ENCODE measurements at regions not wholly inside any gene's neighbourhood (a gene's known extent, or its start where the extent isn't known, plus 50 kb on each side); places are given as distances from the start of the nearest gene placed in this dataset.

DNA sequence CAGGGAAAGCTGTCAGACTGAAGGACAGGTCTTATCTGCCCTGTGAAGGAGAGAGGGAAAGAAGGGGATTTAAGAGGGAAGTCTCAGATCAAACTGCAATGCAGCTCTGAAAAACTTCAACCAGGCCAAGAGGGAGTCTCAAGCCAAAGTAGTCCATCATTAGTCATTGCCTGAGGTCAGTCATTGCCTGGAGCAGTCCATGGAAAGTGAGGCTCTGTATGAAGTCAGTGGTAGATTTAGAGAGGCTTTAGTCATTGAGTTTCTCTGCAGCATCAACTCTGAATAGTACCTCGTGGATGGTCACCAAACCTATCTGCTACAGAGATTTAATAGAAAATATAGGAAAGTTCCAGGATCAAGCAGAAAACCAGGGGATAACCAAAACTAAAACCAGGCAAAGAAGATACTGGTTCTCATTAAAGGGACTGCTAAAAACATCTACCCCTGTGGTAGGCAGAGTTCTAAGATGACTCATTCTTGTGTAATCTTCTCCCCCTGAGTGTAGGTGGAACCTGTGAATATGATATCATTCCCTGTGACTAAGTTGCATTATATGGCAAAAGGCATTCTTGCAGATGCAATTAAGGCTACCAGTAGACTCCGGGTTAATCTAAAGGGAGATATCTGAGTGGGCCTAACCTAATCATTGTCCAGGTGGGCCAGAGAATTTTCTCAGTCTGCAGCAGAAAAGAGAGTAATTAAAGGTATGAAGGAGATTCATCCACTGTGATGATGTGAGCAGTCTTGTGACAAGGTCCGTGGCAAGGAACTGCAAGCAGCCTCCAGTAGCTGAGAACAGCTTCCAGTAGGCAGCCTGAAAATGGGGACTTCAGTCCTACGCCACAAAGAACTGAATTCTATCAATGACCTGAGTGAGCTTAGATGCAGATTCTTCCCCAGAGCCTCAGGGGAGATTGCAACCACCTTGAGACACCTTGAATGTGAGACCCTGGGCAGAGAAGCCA lies 123.1 kb downstream of the GALC start:
- ChIA-PET POLR2A (no interaction called here), CTCF (ENCODE audit: low intra/inter-chr PET ratio, low total read pairs) (no interaction called here)
- no peaks in the 10 kb centered on the region for H3K27me3 ChIP-seq (ENCODE audit: control insufficient read depth in 1 of 2, insufficient read depth in 2 of 2, low read length in 2 of 2)
- DNase-seq (ENCODE audit: low spot score), result no peak
- no peaks in the 10 kb centered on the region for H4K20me1 ChIP-seq (ENCODE audit: insufficient read depth, low read length)
- intact Hi-C loops (cut with micrococcal nuclease; ENCODE audit: unreplicated experiment), result no loop called here
- H3K4me2 ChIP-seq (ENCODE audit: low read depth, low read length), result no peak overlapping the region
- no TSS peak for BruUV-seq (replicated peaks)
- in situ Hi-C loops (cut with HindIII; ENCODE audit: extremely low pct_ligation_motif_present, low pct_unique_long_range_greater_than_20kb), result no loop called here
- no peaks in the 10 kb centered on the region for H3K9me3 ChIP-seq (ENCODE audit: low read length)
- no peak for ATAC-seq
- H3K9ac ChIP-seq (ENCODE audit: insufficient read depth, low read depth, low read length), result no peak overlapping the region
- FAIRE-seq, result no peak
- H3K4me1 ChIP-seq (ENCODE audit: insufficient read depth, low read length), result no peaks in the 10 kb centered on the region
- 10% methylated on average over 3 of the region's 4 CpGs for WGBS (ENCODE audit: low lambda C conversion rate)
- H3K79me2 ChIP-seq (ENCODE audit: insufficient read depth, low read length), result no peaks in the 10 kb centered on the region
- no peak overlapping the region for H2AFZ ChIP-seq (ENCODE audit: low read length)
- no peaks in the 10 kb centered on the region for H3K36me3 ChIP-seq (replicated peaks in 1 of 2; ENCODE audit: control insufficient read depth in 1 of 2, insufficient read depth in 2 of 2, low read length in 2 of 2)
- no peak overlapping the region for H3K4me3 ChIP-seq (replicated peaks in 1 of 3; ENCODE audit: insufficient read depth in 1 of 3, low read depth in 2 of 3, low read length in 3 of 3)
- H3K27ac ChIP-seq (ENCODE audit: extremely low read length, insufficient read depth, low read length), result no peak overlapping the region
- TF ChIP-seq KLF13 (CRISPR knock-in tag; IDR thresholded peaks at IDR 0.05) (no peak), ZNF546 (CRISPR knock-in tag; conservative IDR thresholded peaks at IDR 0.05) (no peak), HNRNPLL (IDR thresholded peaks at IDR 0.05; ENCODE audit: low read depth, low read length, poor library complexity, severe bottlenecking) (no peak), ZNF557 (CRISPR knock-in tag; IDR thresholded peaks at IDR 0.05) (no peak), XBP1 (CRISPR knock-in tag; IDR thresholded peaks at IDR 0.05) (no peak), TAF1 (CRISPR knock-in tag; IDR thresholded peaks at IDR 0.05) (no peak), CAMTA2 (CRISPR knock-in tag; IDR thresholded peaks at IDR 0.05; ENCODE audit: borderline replicate concordance) (no peak), REL (CRISPR knock-in tag; conservative IDR thresholded peaks at IDR 0.05) (no peak), KMT2A (CRISPR knock-in tag; IDR thresholded peaks at IDR 0.05) (no peak)

DNA sequence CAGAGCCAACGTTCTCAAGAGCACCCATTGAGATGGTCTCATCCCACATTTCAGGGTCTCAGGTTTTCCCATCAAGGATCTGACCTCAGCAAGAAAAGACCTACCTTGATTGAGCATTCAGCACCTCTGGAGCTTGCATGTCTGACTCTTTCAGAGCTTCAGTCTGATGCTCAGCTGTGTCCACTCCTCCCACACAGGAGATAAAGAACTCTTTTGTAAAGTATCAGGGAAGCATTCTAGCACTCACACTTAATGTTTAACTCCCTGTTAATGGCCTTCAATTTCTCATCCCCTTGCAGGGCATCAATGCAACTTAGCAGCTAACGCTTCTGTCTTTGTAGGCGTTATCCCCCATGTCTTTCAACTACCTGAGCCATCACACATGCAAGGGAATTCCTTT lies 124.1 kb downstream of the GALC start:
- DNase-seq (ENCODE audit: low spot score) (no peak), ATAC-seq (no peak), FAIRE-seq (no peak)
- intact Hi-C loops (cut with micrococcal nuclease; ENCODE audit: unreplicated experiment) (no loop called here), in situ Hi-C loops (cut with HindIII; ENCODE audit: extremely low pct_ligation_motif_present, low pct_unique_long_range_greater_than_20kb) (no loop called here)
- H4K20me1 ChIP-seq (ENCODE audit: insufficient read depth, low read length), result no peaks in the 10 kb centered on the region
- H3K4me3 ChIP-seq (replicated peaks in 1 of 3; ENCODE audit: insufficient read depth in 1 of 3, low read depth in 2 of 3, low read length in 3 of 3), result no peak overlapping the region
- H3K4me2 ChIP-seq (ENCODE audit: low read depth, low read length), result no peak overlapping the region
- POLR2A ChIA-PET, result no interaction called here
- no peaks in the 10 kb centered on the region for H3K4me1 ChIP-seq (ENCODE audit: insufficient read depth, low read length)
- BruUV-seq (replicated peaks), result no TSS peak
- 3% methylated on average over 2 of the region's 3 CpGs for WGBS (ENCODE audit: low lambda C conversion rate)
- H3K9ac ChIP-seq (ENCODE audit: insufficient read depth, low read depth, low read length), result no peak overlapping the region
- H3K79me2 ChIP-seq (ENCODE audit: insufficient read depth, low read length), result no peaks in the 10 kb centered on the region
- no peaks in the 10 kb centered on the region for H3K36me3 ChIP-seq (replicated peaks in 1 of 2; ENCODE audit: control insufficient read depth in 1 of 2, insufficient read depth in 2 of 2, low read length in 2 of 2)
- H3K27me3 ChIP-seq (ENCODE audit: control insufficient read depth in 1 of 2, insufficient read depth in 2 of 2, low read length in 2 of 2), result no peaks in the 10 kb centered on the region
- no peak overlapping the region for H2AFZ ChIP-seq (ENCODE audit: low read length)
- H3K9me3 ChIP-seq (ENCODE audit: low read length), result no peaks in the 10 kb centered on the region
- H3K27ac ChIP-seq (ENCODE audit: extremely low read length, insufficient read depth, low read length), result no peak overlapping the region
- CTCF ChIA-PET (ENCODE audit: low intra/inter-chr PET ratio, low total read pairs), result no interaction called here
- TF ChIP-seq, protein P1, sequence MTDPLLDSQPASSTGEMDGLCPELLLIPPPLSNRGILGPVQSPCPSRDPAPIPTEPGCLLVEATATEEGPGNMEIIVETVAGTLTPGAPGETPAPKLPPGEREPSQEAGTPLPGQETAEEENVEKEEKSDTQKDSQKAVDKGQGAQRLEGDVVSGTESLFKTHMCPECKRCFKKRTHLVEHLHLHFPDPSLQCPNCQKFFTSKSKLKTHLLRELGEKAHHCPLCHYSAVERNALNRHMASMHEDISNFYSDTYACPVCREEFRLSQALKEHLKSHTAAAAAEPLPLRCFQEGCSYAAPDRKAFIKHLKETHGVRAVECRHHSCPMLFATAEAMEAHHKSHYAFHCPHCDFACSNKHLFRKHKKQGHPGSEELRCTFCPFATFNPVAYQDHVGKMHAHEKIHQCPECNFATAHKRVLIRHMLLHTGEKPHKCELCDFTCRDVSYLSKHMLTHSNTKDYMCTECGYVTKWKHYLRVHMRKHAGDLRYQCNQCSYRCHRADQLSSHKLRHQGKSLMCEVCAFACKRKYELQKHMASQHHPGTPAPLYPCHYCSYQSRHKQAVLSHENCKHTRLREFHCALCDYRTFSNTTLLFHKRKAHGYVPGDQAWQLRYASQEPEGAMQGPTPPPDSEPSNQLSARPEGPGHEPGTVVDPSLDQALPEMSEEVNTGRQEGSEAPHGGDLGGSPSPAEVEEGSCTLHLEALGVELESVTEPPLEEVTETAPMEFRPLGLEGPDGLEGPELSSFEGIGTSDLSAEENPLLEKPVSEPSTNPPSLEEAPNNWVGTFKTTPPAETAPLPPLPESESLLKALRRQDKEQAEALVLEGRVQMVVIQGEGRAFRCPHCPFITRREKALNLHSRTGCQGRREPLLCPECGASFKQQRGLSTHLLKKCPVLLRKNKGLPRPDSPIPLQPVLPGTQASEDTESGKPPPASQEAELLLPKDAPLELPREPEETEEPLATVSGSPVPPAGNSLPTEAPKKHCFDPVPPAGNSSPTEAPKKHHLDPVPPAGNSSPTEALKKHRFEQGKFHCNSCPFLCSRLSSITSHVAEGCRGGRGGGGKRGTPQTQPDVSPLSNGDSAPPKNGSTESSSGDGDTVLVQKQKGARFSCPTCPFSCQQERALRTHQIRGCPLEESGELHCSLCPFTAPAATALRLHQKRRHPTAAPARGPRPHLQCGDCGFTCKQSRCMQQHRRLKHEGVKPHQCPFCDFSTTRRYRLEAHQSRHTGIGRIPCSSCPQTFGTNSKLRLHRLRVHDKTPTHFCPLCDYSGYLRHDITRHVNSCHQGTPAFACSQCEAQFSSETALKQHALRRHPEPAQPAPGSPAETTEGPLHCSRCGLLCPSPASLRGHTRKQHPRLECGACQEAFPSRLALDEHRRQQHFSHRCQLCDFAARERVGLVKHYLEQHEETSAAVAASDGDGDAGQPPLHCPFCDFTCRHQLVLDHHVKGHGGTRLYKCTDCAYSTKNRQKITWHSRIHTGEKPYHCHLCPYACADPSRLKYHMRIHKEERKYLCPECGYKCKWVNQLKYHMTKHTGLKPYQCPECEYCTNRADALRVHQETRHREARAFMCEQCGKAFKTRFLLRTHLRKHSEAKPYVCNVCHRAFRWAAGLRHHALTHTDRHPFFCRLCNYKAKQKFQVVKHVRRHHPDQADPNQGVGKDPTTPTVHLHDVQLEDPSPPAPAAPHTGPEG (CRISPR knock-in tag; IDR thresholded peaks at IDR 0.05), result no peak
- TF ChIP-seq WIZ (CRISPR knock-in tag; IDR thresholded peaks at IDR 0.05), result no peak
- TF ChIP-seq, protein P2, sequence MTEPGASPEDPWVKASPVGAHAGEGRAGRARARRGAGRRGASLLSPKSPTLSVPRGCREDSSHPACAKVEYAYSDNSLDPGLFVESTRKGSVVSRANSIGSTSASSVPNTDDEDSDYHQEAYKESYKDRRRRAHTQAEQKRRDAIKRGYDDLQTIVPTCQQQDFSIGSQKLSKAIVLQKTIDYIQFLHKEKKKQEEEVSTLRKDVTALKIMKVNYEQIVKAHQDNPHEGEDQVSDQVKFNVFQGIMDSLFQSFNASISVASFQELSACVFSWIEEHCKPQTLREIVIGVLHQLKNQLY (CRISPR knock-in tag; IDR thresholded peaks at IDR 0.05), result no peak
